K562 (cell line): ENCODE measurements at regions not wholly inside any gene's neighbourhood (a gene's known extent, or its start where the extent isn't known, plus 50 kb on each side); places are given as distances from the start of the nearest gene placed in this dataset.

Source experiments
- CC2D1A ChIP-seq: fragments of 450-650 bp; IDR thresholded peaks from 2 replicates; pipeline ENCODE4 v1.6.1; 2017; ENCODE audit warnings: mild to moderate bottlenecking
- CHD4 ChIP-seq: fragments of 200-600 bp; sonication (generic); IDR thresholded peaks from 3 replicates; pipeline ENCODE4 v1.6.1; 2012; ENCODE audit warnings: low read depth, mild to moderate bottlenecking, mixed read lengths, low read length, inconsistent platforms; ENCODE audit not compliant: insufficient read depth, insufficient replicate concordance, poor library complexity, severe bottlenecking
- CTCF ChIP-seq, 3 experiments: IDR thresholded peaks in 2 of 3; conservative IDR thresholded peaks in 1 of 3; 2 replicates each; pipeline ENCODE4 v1.5.1; 2011 to 2012; ENCODE audit warnings: low read length in 3 of 3, mild to moderate bottlenecking in 3 of 3, control low read depth in 2 of 3, improper control_type of control experiment in 1 of 3, inconsistent platforms in 1 of 3, low read depth in 1 of 3, mixed read lengths in 1 of 3, moderate library complexity in 1 of 3; ENCODE audit not compliant: insufficient read depth in 2 of 3
- FOXK1 ChIP-seq: sonication (generic); formaldehyde crosslinking; IDR thresholded peaks from 2 replicates; pipeline ENCODE4 v1.8.0; 2022; ENCODE audit warnings: missing genetic modification reagents, mild to moderate bottlenecking, borderline replicate concordance
- GTF2F1 ChIP-seq: IDR thresholded peaks from 2 replicates; pipeline ENCODE4 v1.6.1; 2011; ENCODE audit warnings: low read depth, low read length, improper control_type of control experiment
- HCFC1 ChIP-seq: IDR thresholded peaks from 2 replicates; pipeline ENCODE4 v1.6.1; 2012; ENCODE audit warnings: low read depth, low read length, improper control_type of control experiment
- HMG20A ChIP-seq: fragments of 450-650 bp; formaldehyde crosslinking; conservative IDR thresholded peaks from 2 replicates; pipeline ENCODE4 v1.4.0; 2020; ENCODE audit warnings: mild to moderate bottlenecking, mixed read lengths
- MXI1 ChIP-seq: IDR thresholded peaks from 2 replicates; pipeline ENCODE4 v1.6.1; 2011; ENCODE audit warnings: low read depth, mild to moderate bottlenecking, improper control_type of control experiment, low read length
- NR1H2 ChIP-seq: sonication (generic); formaldehyde crosslinking; IDR thresholded peaks from 2 replicates; pipeline ENCODE4 v1.4.0; 2020; ENCODE audit warnings: mild to moderate bottlenecking, missing genetic modification reagents
- POLR2A ChIP-seq: fragments of 450-650 bp; conservative IDR thresholded peaks from 2 replicates; pipeline ENCODE4 v1.6.1; 2016
- ZBTB1 ChIP-seq: sonication (generic); formaldehyde crosslinking; IDR thresholded peaks from 2 replicates; pipeline ENCODE4 v1.8.1; 2023; ENCODE audit warnings: missing genetic modification reagents, low read depth, mild to moderate bottlenecking, borderline replicate concordance
- ZNF232 ChIP-seq: sonication (generic); formaldehyde crosslinking; IDR thresholded peaks from 2 replicates; pipeline ENCODE4 v1.8.0; 2022; ENCODE audit warnings: mild to moderate bottlenecking, missing genetic modification reagents
- ZNF75A ChIP-seq: fragments of 450-650 bp; formaldehyde crosslinking; IDR thresholded peaks from 2 replicates; pipeline ENCODE4 v1.4.0; 2020; ENCODE audit warnings: mild to moderate bottlenecking

- TF ChIP-seq ZNF75A (CRISPR knock-in tag), result no peak
- no peak for TF ChIP-seq HMG20A (CRISPR knock-in tag)
- TF ChIP-seq FOXK1, result no peak
- TF ChIP-seq NR1H2 (CRISPR knock-in tag), result no peak
- TF ChIP-seq GTF2F1, result no peak
- TF ChIP-seq CTCF (IDR thresholded peaks at IDR 0.05 in 2 of 3, conservative IDR thresholded peaks at IDR 0.05 in 1 of 3; ENCODE audit: insufficient read depth in 2 of 3, low read depth in 1 of 3, low read length in 3 of 3), result no peak
- no peak for TF ChIP-seq CC2D1A
- no peak for TF ChIP-seq MXI1
- no peak for TF ChIP-seq CHD4
- no peak for TF ChIP-seq ZNF232 (CRISPR knock-in tag)
- TF ChIP-seq ZBTB1 (CRISPR knock-in tag), result no peak
- no peak for TF ChIP-seq HCFC1
- TF ChIP-seq POLR2A, result no peak
Measured at GRCh38 chr2:142675398-142675797, 202.1 kb upstream of the KYNU start.
